Left ventricle myocardium inferior (tissue), 1 donor: ENCODE measurements at regions not wholly inside any gene's neighbourhood (a gene's known extent, or its start where the extent isn't known, plus 50 kb on each side); places are given as distances from the start of the nearest gene placed in this dataset.

ENCODE experiments used
- DNase-seq: peaks from one replicate; pipeline ENCODE4 v3.0.0-alpha.2; 2020
- H3K27ac ChIP-seq: fragments of 200-600 bp; replicated peaks from 2 replicates; pipeline ENCODE4 v1.8.0; 2021
- H3K27me3 ChIP-seq: fragments of 200-600 bp; 2 replicates; pipeline ENCODE4 v1.8.0; 2021; ENCODE audit warnings: low read depth
- H3K36me3 ChIP-seq: fragments of 200-600 bp; 2 replicates; pipeline ENCODE4 v1.8.0; 2021
- H3K4me1 ChIP-seq: fragments of 200-600 bp; 2 replicates; pipeline ENCODE4 v1.8.0; 2021
- H3K4me3 ChIP-seq: fragments of 200-600 bp; 2 replicates; pipeline ENCODE4 v1.8.0; 2021; ENCODE audit warnings: mild to moderate bottlenecking, moderate library complexity
- H3K9me3 ChIP-seq: fragments of 200-600 bp; replicated peaks from 2 replicates; pipeline ENCODE4 v1.8.0; 2021
- intact Hi-C: fragments of 100-400 bp; cut with micrococcal nuclease; formaldehyde crosslinking; loops from one replicate; pipeline ENCODE4 v1.11.0; 2022
- TF ChIP-seq, protein P1 (sequence below): fragments of 200-600 bp; IDR thresholded peaks from 2 replicates; pipeline ENCODE4 v1.8.0; 2021; ENCODE audit warnings: antibody characterized with exemption, mild to moderate bottlenecking, borderline replicate concordance
- donor health status: DM: no; HTN: yes; CAD: no; lungs with severe emphysema.

DNA sequence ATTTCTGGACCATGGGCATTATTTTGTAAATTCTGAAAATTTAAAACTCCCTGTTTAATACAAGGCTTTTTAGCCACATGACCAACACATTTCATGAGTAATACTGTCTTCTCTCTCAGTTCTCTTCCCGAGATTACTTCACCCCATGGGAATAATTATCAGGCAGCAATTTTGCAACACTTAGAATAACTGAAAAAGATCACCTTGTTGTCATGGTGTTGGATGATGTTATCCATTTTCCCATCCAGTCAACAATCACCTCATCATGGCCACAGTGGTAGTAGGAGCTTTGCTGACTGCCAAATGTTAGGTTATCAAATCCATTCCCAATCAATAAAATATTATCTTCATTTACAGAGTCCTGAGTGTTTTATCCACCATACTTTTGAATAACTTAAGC lies 354.9 kb upstream of the ISL1 start:
- Histone ChIP-seq H3K9me3 (no peaks in the 10 kb centered on the region), H3K27ac (no peak overlapping the region), H3K4me3 (no peak overlapping the region), H3K4me1 (no peaks in the 10 kb centered on the region), H3K27me3 (no peaks in the 10 kb centered on the region), H3K36me3 (no peaks in the 10 kb centered on the region)
- intact Hi-C loops = no loop called here
- TF ChIP-seq, protein P1, sequence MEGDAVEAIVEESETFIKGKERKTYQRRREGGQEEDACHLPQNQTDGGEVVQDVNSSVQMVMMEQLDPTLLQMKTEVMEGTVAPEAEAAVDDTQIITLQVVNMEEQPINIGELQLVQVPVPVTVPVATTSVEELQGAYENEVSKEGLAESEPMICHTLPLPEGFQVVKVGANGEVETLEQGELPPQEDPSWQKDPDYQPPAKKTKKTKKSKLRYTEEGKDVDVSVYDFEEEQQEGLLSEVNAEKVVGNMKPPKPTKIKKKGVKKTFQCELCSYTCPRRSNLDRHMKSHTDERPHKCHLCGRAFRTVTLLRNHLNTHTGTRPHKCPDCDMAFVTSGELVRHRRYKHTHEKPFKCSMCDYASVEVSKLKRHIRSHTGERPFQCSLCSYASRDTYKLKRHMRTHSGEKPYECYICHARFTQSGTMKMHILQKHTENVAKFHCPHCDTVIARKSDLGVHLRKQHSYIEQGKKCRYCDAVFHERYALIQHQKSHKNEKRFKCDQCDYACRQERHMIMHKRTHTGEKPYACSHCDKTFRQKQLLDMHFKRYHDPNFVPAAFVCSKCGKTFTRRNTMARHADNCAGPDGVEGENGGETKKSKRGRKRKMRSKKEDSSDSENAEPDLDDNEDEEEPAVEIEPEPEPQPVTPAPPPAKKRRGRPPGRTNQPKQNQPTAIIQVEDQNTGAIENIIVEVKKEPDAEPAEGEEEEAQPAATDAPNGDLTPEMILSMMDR = no peak
- DNase-seq = no peak

DNA sequence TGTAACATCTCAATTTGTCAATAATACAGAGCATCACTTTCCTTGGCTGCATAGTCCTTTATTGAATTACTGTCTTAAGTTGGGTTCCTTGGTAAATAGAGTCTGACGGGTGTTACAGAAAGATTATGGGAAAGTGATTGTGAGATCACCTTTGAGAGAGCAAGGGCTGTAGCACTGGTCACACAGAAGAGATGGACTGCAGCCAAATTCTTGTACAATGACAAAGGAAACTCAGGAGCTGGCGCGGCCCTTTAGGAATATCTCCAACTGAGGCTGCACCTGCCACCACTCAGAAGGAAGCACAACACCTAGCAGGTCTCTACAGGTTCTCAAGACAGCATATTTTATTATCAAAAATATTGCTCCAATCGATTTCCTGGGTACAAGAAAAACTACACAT lies 350.0 kb upstream of the ISL1 start:
- TF ChIP-seq, protein P1 = no peak
- H3K36me3 ChIP-seq = no peaks in the 10 kb centered on the region
- intact Hi-C loops = no loop called here
- no peaks in the 10 kb centered on the region for H3K9me3 ChIP-seq
- no peaks in the 10 kb centered on the region for H3K4me1 ChIP-seq
- no peak overlapping the region for H3K4me3 ChIP-seq
- no peaks in the 10 kb centered on the region for H3K27me3 ChIP-seq
- DNase-seq = no peak
- H3K27ac ChIP-seq = no peak overlapping the region

DNA sequence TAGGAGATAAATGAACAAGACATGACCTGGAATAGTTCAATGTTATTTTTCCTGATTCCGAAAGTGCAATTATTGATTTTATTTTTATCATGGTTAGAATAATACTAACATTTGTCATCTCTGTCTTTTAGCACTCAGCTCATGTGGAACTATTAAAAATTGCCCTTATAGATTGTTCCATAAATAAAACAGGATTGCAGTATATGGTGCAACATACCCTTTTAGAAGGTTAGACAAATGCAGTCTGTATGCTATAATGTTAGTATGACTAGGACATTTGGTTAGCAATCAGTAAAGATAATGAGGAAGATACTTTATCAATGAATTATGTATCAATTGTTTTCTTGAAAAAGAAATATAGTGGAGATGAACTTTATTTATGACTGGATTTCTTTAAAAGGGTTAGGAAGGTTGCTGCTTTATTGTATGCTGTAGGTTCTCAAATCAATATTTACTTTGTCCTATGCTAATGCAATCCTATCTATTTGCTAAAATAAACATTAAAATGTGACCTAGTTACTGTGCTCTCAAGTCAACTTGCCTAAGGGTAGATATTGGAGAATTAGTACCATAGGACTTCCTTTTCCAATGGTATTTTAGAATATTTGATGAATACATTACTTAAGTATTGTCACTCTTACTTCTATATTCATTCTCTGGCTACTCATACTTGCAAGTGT lies 348.9 kb upstream of the ISL1 start:
- Histone ChIP-seq H3K4me1 (no peaks in the 10 kb centered on the region), H3K36me3 (no peaks in the 10 kb centered on the region), H3K4me3 (no peak overlapping the region), H3K27me3 (no peaks in the 10 kb centered on the region), H3K27ac (no peak overlapping the region), H3K9me3 (no peaks in the 10 kb centered on the region)
- no peak for DNase-seq
- TF ChIP-seq, protein P1 = no peak
- intact Hi-C loops = no loop called here

DNA sequence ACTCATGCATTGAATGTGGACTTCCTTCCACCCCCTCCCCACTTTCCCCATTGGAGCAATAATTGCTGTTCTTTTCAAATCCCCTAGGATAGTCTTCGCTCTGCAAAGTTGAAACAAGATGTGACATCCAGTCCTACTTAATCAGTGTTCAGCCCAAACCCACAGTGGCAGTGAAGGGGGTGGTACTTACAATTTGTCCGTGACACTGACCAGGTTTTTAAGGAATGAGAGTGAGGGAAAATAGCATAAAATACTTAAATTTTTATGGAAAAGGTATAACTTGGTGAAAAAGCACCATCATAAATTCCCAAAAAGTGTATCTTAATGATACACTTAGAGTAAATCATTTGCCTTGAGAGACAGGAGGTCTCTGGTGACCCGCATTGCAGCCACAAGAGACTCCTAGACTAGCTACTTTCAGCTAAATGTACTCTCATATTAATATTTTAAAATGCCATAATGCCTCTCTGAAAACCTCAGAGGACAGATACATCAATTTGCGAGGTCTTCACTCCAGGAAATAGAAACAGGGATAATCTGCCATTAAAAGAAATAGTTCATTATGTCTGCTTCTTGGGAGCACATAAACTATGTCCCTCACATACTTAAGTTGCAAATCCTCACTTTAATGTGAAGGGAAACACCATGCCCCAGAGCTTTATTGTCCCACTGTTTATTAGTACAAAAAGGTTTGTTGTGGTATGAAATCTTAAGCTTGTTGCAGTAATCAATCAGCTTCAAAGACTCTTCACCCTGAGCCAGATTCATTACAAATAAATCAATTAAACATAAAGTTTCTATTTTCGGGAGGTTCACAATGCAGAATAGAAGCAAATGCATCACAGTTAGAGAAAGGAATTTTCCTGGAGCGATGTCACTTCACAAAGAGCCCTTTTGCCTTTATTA lies 343.6 kb upstream of the ISL1 start:
- Histone ChIP-seq H3K27ac (no peak overlapping the region), H3K4me1 (no peaks in the 10 kb centered on the region), H3K4me3 (no peak overlapping the region), H3K27me3 (no peaks in the 10 kb centered on the region), H3K36me3 (no peaks in the 10 kb centered on the region), H3K9me3 (no peaks in the 10 kb centered on the region)
- intact Hi-C loops = no loop called here
- no peak for DNase-seq
- TF ChIP-seq, protein P1 = no peak

DNA sequence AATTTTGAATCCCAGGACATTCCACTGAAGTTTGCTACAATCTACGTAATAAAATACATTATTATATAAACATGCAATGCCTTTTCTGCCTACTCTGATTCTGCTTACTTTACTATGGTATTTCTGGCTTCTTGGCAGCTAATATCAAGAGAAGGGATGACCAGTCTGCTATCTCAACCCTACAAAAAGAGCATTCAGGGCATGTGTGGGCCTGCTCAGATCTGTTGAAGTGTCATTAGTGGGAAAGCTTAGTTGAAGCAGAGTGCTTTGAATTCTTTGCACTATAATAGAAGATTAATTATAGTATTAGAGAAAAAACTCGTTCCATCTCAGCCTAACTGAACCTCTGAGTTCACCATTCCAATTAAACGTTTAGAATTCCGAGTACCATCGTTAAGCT lies 339.5 kb upstream of the ISL1 start:
- DNase-seq = no peak
- H3K4me3 ChIP-seq = no peak overlapping the region
- H3K27ac ChIP-seq = no peak overlapping the region
- no peaks in the 10 kb centered on the region for H3K9me3 ChIP-seq
- H3K27me3 ChIP-seq = no peaks in the 10 kb centered on the region
- TF ChIP-seq, protein P1 = no peak
- H3K36me3 ChIP-seq = no peaks in the 10 kb centered on the region
- H3K4me1 ChIP-seq = no peaks in the 10 kb centered on the region
- intact Hi-C loops = no loop called here
